Lower lobe of right lung (tissue), 2 donors: ENCODE measurements at regions not wholly inside any gene's neighbourhood (a gene's known extent, or its start where the extent isn't known, plus 50 kb on each side); places are given as distances from the start of the nearest gene placed in this dataset.

ENCODE experiments used
- ATAC-seq, 2 donors: fragments of 200-7000 bp; cut with Tn5 transposase; one replicate each; pipeline ENCODE4 v1.9.1; 2020 to 2022; ENCODE audit warnings: mild to moderate bottlenecking in 2 of 2, moderate library complexity in 2 of 2
- DNase-seq: peaks from one replicate; pipeline ENCODE4 v3.0.0-alpha.2; 2020
- H3K27ac ChIP-seq: fragments of 200-600 bp; one replicate; pipeline ENCODE4 v1.8.0; 2022
- H3K27me3 ChIP-seq: fragments of 200-600 bp; one replicate; pipeline ENCODE4 v1.8.0; 2022; ENCODE audit warnings: low read depth
- H3K36me3 ChIP-seq: fragments of 200-600 bp; one replicate; pipeline ENCODE4 v1.8.0; 2022; ENCODE audit warnings: mild to moderate bottlenecking
- H3K4me1 ChIP-seq: fragments of 200-600 bp; one replicate; pipeline ENCODE4 v1.8.0; 2022
- H3K4me3 ChIP-seq: fragments of 200-600 bp; one replicate; pipeline ENCODE4 v1.8.0; 2022; ENCODE audit warnings: mild to moderate bottlenecking
- H3K9me3 ChIP-seq: fragments of 200-600 bp; one replicate; pipeline ENCODE4 v1.8.0; 2022
- CTCF ChIP-seq: fragments of 200-600 bp; IDR thresholded peaks from one replicate; pipeline ENCODE4 v1.8.0; 2022; ENCODE audit warnings: antibody characterized with exemption, mild to moderate bottlenecking
- intact Hi-C: fragments of 100-400 bp; cut with DNase I; formaldehyde crosslinking; loops from one replicate; pipeline ENCODE4 v1.11.0; 2022
- donor health status: DM: no; HTN: yes; CAD: no; lungs with severe emphysema.

GRCh38 chrX:43328358-43328946, 327.6 kb upstream of the MAOA start:
- intact Hi-C loops: no loop called here
- no peaks in the 10 kb centered on the region for H3K4me1 ChIP-seq
- H3K36me3 ChIP-seq: no peaks in the 10 kb centered on the region
- no peak overlapping the region for H3K27ac ChIP-seq
- ATAC-seq (no peak), DNase-seq (no peak)
- no peak for TF ChIP-seq CTCF
- no peaks in the 10 kb centered on the region for H3K9me3 ChIP-seq
- H3K4me3 ChIP-seq: no peak overlapping the region
- no peaks in the 10 kb centered on the region for H3K27me3 ChIP-seq

- DNase-seq (no peak), ATAC-seq (no peak)
- H3K27ac ChIP-seq: no peak overlapping the region
- no peaks in the 10 kb centered on the region for H3K27me3 ChIP-seq
- H3K9me3 ChIP-seq: no peaks in the 10 kb centered on the region
- H3K4me1 ChIP-seq: no peaks in the 10 kb centered on the region
- H3K4me3 ChIP-seq: no peak overlapping the region
- TF ChIP-seq CTCF: no peak
- H3K36me3 ChIP-seq: no peaks in the 10 kb centered on the region
- intact Hi-C loops: no loop called here
These were observed 322.6 kb upstream of the MAOA start for GRCh38 chrX:43333543-43333942.

- DNase-seq: no peak
- H3K4me1 ChIP-seq: no peaks in the 10 kb centered on the region
- intact Hi-C loops: no loop called here
These were observed 310.9 kb upstream of the MAOA start for GRCh38 chrX:43345166-43345565.

GRCh38 chrX:43349363-43349762, 306.7 kb upstream of the MAOA start:
- intact Hi-C loops: no loop called here
- H3K36me3 ChIP-seq: no peaks in the 10 kb centered on the region
- no peak for DNase-seq
- no peak overlapping the region for H3K27ac ChIP-seq
- no peak overlapping the region for H3K4me3 ChIP-seq
- H3K27me3 ChIP-seq: no peaks in the 10 kb centered on the region
- TF ChIP-seq CTCF: peak; percentile 53
- H3K4me1 ChIP-seq: no peaks in the 10 kb centered on the region
- ATAC-seq: peak; percentile 54 to 77
- H3K9me3 ChIP-seq: no peaks in the 10 kb centered on the region

More at GRCh38 chrX:43345166-43345565, 310.9 kb upstream of the MAOA start:
- Histone ChIP-seq H3K4me3 (no peak overlapping the region), H3K9me3 (no peaks in the 10 kb centered on the region), H3K27me3 (no peaks in the 10 kb centered on the region), H3K27ac (no peak overlapping the region), H3K36me3 (no peaks in the 10 kb centered on the region)
- TF ChIP-seq CTCF: no peak
- no peak for ATAC-seq

- no peak for TF ChIP-seq CTCF
- DNase-seq (no peak), ATAC-seq (no peak)
- Histone ChIP-seq H3K9me3 (no peaks in the 10 kb centered on the region), H3K27ac (no peak overlapping the region), H3K36me3 (no peaks in the 10 kb centered on the region), H3K4me1 (no peaks in the 10 kb centered on the region), H3K27me3 (no peaks in the 10 kb centered on the region), H3K4me3 (no peak overlapping the region)
- intact Hi-C loops: loop anchor here (10.0 kb wide), 1 partner anchor 204 kb away; no protein-coding TSS in a partner anchor
These were observed 305.2 kb upstream of the MAOA start for GRCh38 chrX:43350935-43351334.
